ENCODE measurements at regions not wholly inside any gene's neighbourhood (a gene's known extent, or its start where the extent isn't known, plus 50 kb on each side); places are given as distances from the start of the nearest gene placed in this dataset.

- no peaks in the 10 kb centered on the region for H3K36me3 Mint-ChIP-seq (ENCODE audit: low read depth)
- no peak for TF ChIP-seq CTCF (IDR thresholded peaks at IDR 0.05; ENCODE audit: unreplicated experiment in 3 of 3)
- no peaks in the 10 kb centered on the region for H3K9me3 Mint-ChIP-seq
- peaks cover 4% of the 10 kb centered on the region for H3K27me3 Mint-ChIP-seq (ENCODE audit: low read depth)
- no peak overlapping the region for H3K27ac Mint-ChIP-seq
- H3K4me3 Mint-ChIP-seq: no peak overlapping the region
- no peaks in the 10 kb centered on the region for H3K4me1 Mint-ChIP-seq
Observed at GRCh38 chr5:152551061-152551460, 146.0 kb upstream of the NMUR2 start.

GRCh38 chr5:152556784-152557183 lies 151.7 kb upstream of the NMUR2 start:
- no peaks in the 10 kb centered on the region for H3K27me3 Mint-ChIP-seq (ENCODE audit: low read depth)
- H3K9me3 Mint-ChIP-seq: no peaks in the 10 kb centered on the region
- peak overlapping the region in 2 of 3 experiments; percentile 65 to 74 for H3K27ac Mint-ChIP-seq

GRCh38 chr5:152560512-152561137 lies 155.5 kb upstream of the NMUR2 start:
- Mint-ChIP-seq H3K9me3 (peaks cover 6% of the 10 kb centered on the region), H3K4me1 (no peaks in the 10 kb centered on the region), H3K27ac (no peak overlapping the region), H3K27me3 (ENCODE audit: low read depth) (peaks cover 4% of the 10 kb centered on the region), H3K36me3 (ENCODE audit: low read depth) (no peaks in the 10 kb centered on the region), H3K4me3 (no peak overlapping the region)
- TF ChIP-seq CTCF (IDR thresholded peaks at IDR 0.05; ENCODE audit: unreplicated experiment in 3 of 3): peak; percentile 80 to 85 (median 85)

More at GRCh38 chr5:152556784-152557183, 151.7 kb upstream of the NMUR2 start:
- no peaks in the 10 kb centered on the region for H3K4me1 Mint-ChIP-seq
- no peak overlapping the region for H3K4me3 Mint-ChIP-seq
- TF ChIP-seq CTCF (IDR thresholded peaks at IDR 0.05; ENCODE audit: unreplicated experiment in 3 of 3): no peak
- no peaks in the 10 kb centered on the region for H3K36me3 Mint-ChIP-seq (ENCODE audit: low read depth)

GRCh38 chr5:152568016-152568415 lies 162.9 kb upstream of the NMUR2 start:
- peaks cover 9% of the 10 kb centered on the region for H3K4me1 Mint-ChIP-seq
- no peaks in the 10 kb centered on the region for H3K36me3 Mint-ChIP-seq (ENCODE audit: low read depth)
- no peak for TF ChIP-seq CTCF (IDR thresholded peaks at IDR 0.05; ENCODE audit: unreplicated experiment in 3 of 3)
- H3K9me3 Mint-ChIP-seq: peaks cover 2% of the 10 kb centered on the region
- peaks cover 4% of the 10 kb centered on the region for H3K27me3 Mint-ChIP-seq (ENCODE audit: low read depth)
- H3K4me3 Mint-ChIP-seq: no peak overlapping the region
- no peak overlapping the region for H3K27ac Mint-ChIP-seq

- H3K36me3 Mint-ChIP-seq (ENCODE audit: low read depth): no peaks in the 10 kb centered on the region
- no peak for TF ChIP-seq CTCF (IDR thresholded peaks at IDR 0.05; ENCODE audit: unreplicated experiment in 3 of 3)
- peaks cover 6% of the 10 kb centered on the region for H3K4me1 Mint-ChIP-seq
- H3K9me3 Mint-ChIP-seq: no peaks in the 10 kb centered on the region
- no peak overlapping the region for H3K27ac Mint-ChIP-seq
- no peaks in the 10 kb centered on the region for H3K27me3 Mint-ChIP-seq (ENCODE audit: low read depth)
- H3K4me3 Mint-ChIP-seq: no peak overlapping the region
Observed at GRCh38 chr5:152572812-152573211, 167.7 kb upstream of the NMUR2 start.

- no peaks in the 10 kb centered on the region for H3K4me1 Mint-ChIP-seq
- H3K27me3 Mint-ChIP-seq (ENCODE audit: low read depth): no peaks in the 10 kb centered on the region
- no peak for TF ChIP-seq CTCF (IDR thresholded peaks at IDR 0.05; ENCODE audit: unreplicated experiment in 3 of 3)
- H3K4me3 Mint-ChIP-seq: no peak overlapping the region
- H3K9me3 Mint-ChIP-seq: peaks cover 7% of the 10 kb centered on the region
- no peaks in the 10 kb centered on the region for H3K36me3 Mint-ChIP-seq (ENCODE audit: low read depth)
- no peak overlapping the region for H3K27ac Mint-ChIP-seq
Observed at GRCh38 chr5:152584103-152584502, 179.0 kb upstream of the NMUR2 start.

All from nephron (organoid).